ENCODE measurements at regions not wholly inside any gene's neighbourhood (a gene's known extent, or its start where the extent isn't known, plus 50 kb on each side); places are given as distances from the start of the nearest gene placed in this dataset.

- H3K9ac ChIP-seq (ENCODE audit: low read length), result no peak overlapping the region
- H3K79me2 ChIP-seq (ENCODE audit: low read length), result no peaks in the 10 kb centered on the region
- no peak overlapping the region for H3K27ac ChIP-seq (ENCODE audit: low read length)
- TF ChIP-seq EZH2phosphoT487 (IDR thresholded peaks at IDR 0.05; ENCODE audit: low read length) (no peak), CTCF (IDR thresholded peaks at IDR 0.05; ENCODE audit: low read length) (no peak), EZH2 (optimal IDR thresholded peaks at IDR 0.05; ENCODE audit: low read depth, low read length) (no peak)
- no peaks in the 10 kb centered on the region for H4K20me1 ChIP-seq (ENCODE audit: insufficient read depth, low read length)
- DNase-seq, result no peak
- no peaks in the 10 kb centered on the region for H3K4me1 ChIP-seq (ENCODE audit: low read length)
- no peaks in the 10 kb centered on the region for H3F3A ChIP-seq (ENCODE audit: insufficient read depth, low read length)
- H3K27me3 ChIP-seq (replicated peaks; ENCODE audit: insufficient read depth, low read length), result peaks cover 7% of the 10 kb centered on the region
- no peaks in the 10 kb centered on the region for H3K9me2 ChIP-seq (replicated peaks; ENCODE audit: insufficient read depth, low read length)
- H3K9me3 ChIP-seq (replicated peaks; ENCODE audit: insufficient read depth, low read length), result no peaks in the 10 kb centered on the region
- H3K36me3 ChIP-seq (replicated peaks; ENCODE audit: insufficient read depth, low read length), result no peaks in the 10 kb centered on the region
- H2AFZ ChIP-seq (ENCODE audit: low read length), result no peak overlapping the region
- no peak overlapping the region for H3K4me3 ChIP-seq (ENCODE audit: low read length)
- no peak overlapping the region for H3K4me2 ChIP-seq (ENCODE audit: low read depth, low read length)
Measured at GRCh38 chr14:101084436-101084826, 180.9 kb upstream of the RTL1 start.

- Histone ChIP-seq H3K27me3 (replicated peaks; ENCODE audit: insufficient read depth, low read length) (peaks cover 7% of the 10 kb centered on the region), H3K36me3 (replicated peaks; ENCODE audit: insufficient read depth, low read length) (no peaks in the 10 kb centered on the region), H2AFZ (ENCODE audit: low read length) (no peak overlapping the region), H3F3A (ENCODE audit: insufficient read depth, low read length) (no peaks in the 10 kb centered on the region), H3K4me2 (ENCODE audit: low read depth, low read length) (no peak overlapping the region), H3K9ac (ENCODE audit: low read length) (no peak overlapping the region), H3K9me2 (replicated peaks; ENCODE audit: insufficient read depth, low read length) (no peaks in the 10 kb centered on the region), H3K79me2 (ENCODE audit: low read length) (no peaks in the 10 kb centered on the region), H4K20me1 (ENCODE audit: insufficient read depth, low read length) (no peaks in the 10 kb centered on the region), H3K27ac (ENCODE audit: low read length) (no peak overlapping the region), H3K9me3 (replicated peaks; ENCODE audit: insufficient read depth, low read length) (no peaks in the 10 kb centered on the region), H3K4me1 (ENCODE audit: low read length) (no peaks in the 10 kb centered on the region), H3K4me3 (ENCODE audit: low read length) (no peak overlapping the region)
- TF ChIP-seq CTCF (IDR thresholded peaks at IDR 0.05; ENCODE audit: low read length), result no peak
- TF ChIP-seq EZH2phosphoT487 (IDR thresholded peaks at IDR 0.05; ENCODE audit: low read length), result no peak
- no peak for TF ChIP-seq EZH2 (optimal IDR thresholded peaks at IDR 0.05; ENCODE audit: low read depth, low read length)
- DNase-seq, result no peak
Measured at GRCh38 chr14:101086926-101087325, 183.4 kb upstream of the RTL1 start.

GRCh38 chr14:101087614-101088394, 184.3 kb upstream of the RTL1 start:
- DNase-seq, result no peak
- H3K36me3 ChIP-seq (replicated peaks; ENCODE audit: insufficient read depth, low read length), result no peaks in the 10 kb centered on the region
- H4K20me1 ChIP-seq (ENCODE audit: insufficient read depth, low read length), result no peaks in the 10 kb centered on the region
- H3K27ac ChIP-seq (ENCODE audit: low read length), result no peak overlapping the region
- H3K4me2 ChIP-seq (ENCODE audit: low read depth, low read length), result no peak overlapping the region
- no peak overlapping the region for H2AFZ ChIP-seq (ENCODE audit: low read length)
- H3K9me3 ChIP-seq (replicated peaks; ENCODE audit: insufficient read depth, low read length), result no peaks in the 10 kb centered on the region
- H3K9ac ChIP-seq (ENCODE audit: low read length), result no peak overlapping the region
- H3K4me3 ChIP-seq (ENCODE audit: low read length), result no peak overlapping the region
- H3F3A ChIP-seq (ENCODE audit: insufficient read depth, low read length), result no peaks in the 10 kb centered on the region
- no peaks in the 10 kb centered on the region for H3K79me2 ChIP-seq (ENCODE audit: low read length)
- TF ChIP-seq CTCF (IDR thresholded peaks at IDR 0.05; ENCODE audit: low read length), result no peak
- TF ChIP-seq EZH2phosphoT487 (IDR thresholded peaks at IDR 0.05; ENCODE audit: low read length), result no peak
- TF ChIP-seq EZH2 (optimal IDR thresholded peaks at IDR 0.05; ENCODE audit: low read depth, low read length), result no peak
- no peaks in the 10 kb centered on the region for H3K4me1 ChIP-seq (ENCODE audit: low read length)
- no peaks in the 10 kb centered on the region for H3K9me2 ChIP-seq (replicated peaks; ENCODE audit: insufficient read depth, low read length)
- H3K27me3 ChIP-seq (replicated peaks; ENCODE audit: insufficient read depth, low read length), result peaks cover 1% of the 10 kb centered on the region

Measured in MM.1S (cell line).